K562 (cell line): ENCODE measurements at regions not wholly inside any gene's neighbourhood (a gene's known extent, or its start where the extent isn't known, plus 50 kb on each side); places are given as distances from the start of the nearest gene placed in this dataset.

Experiments
- ATAC-seq: fragments of 200-7000 bp; cut with Tn5 transposase; 3 replicates; pipeline ENCODE4 v1.9.1; 2020; ENCODE audit warnings: moderate library complexity
- BruUV-seq: library from RNA; stranded (reverse); fragments of 400-500 nt; replicated peaks from 2 replicates; lab custom pipeline; 2021; lab: Mats Ljungman, UMichigan
- CTCF ChIA-PET: fragments of 300-600 bp; formaldehyde crosslinking; extraction: SDS; loops from one replicate; lab custom pipeline; 2021; ENCODE audit warnings: low intra/inter-chr PET ratio; lab: Yijun Ruan, JAX
- POLR2A ChIA-PET: fragments of 300-600, 350-650 bp; sonication (Branson Sonifier 250); formaldehyde crosslinking; extraction: SDS; loops from one replicate; lab custom pipeline; 2021; ENCODE audit warnings: antibody characterized with exemption, inconsistent platforms; lab: Yijun Ruan, JAX
- DNase-seq, 4 experiments: peaks; one replicate each; pipeline versions ENCODE4 v3.0.0 to v3.0.0-alpha.2; 2011 to 2018; ENCODE audit warnings: low spot score in 3 of 4, mixed read lengths in 3 of 4; ENCODE audit errors: extremely low read depth in 1 of 4
- FAIRE-seq: peaks from 2 replicates; lab custom pipeline; 2011; peaks lifted over from hg19 to GRCh38; lab: Jason Lieb, UNC
- H2AFZ ChIP-seq: 2 replicates; pipeline ENCODE4 v1.6.0; 2011; ENCODE audit warnings: low read depth, low read length, control low read depth, inconsistent platforms
- H3K27ac ChIP-seq: fragments of 200-600 bp; 3 replicates; pipeline ENCODE4 v1.8.0; 2011; ENCODE audit warnings: low read depth, mild to moderate bottlenecking, control low read depth, inconsistent platforms, low read length, moderate library complexity, mixed read lengths; ENCODE audit errors: extremely low read depth
- H3K27me3 ChIP-seq, 2 experiments: fragments of 300-600 bp in 1 of 2; 2 replicates in 1 of 2; 3 replicates in 1 of 2; pipeline versions ENCODE4 v1.6.0 to v1.8.0; 2011; ENCODE audit warnings: inconsistent platforms in 2 of 2, low read length in 2 of 2, mild to moderate bottlenecking in 1 of 2, mixed read lengths in 1 of 2, moderate library complexity in 1 of 2; ENCODE audit not compliant: control insufficient read depth in 2 of 2, insufficient read depth in 2 of 2
- H3K36me3 ChIP-seq: fragments of 300-600 bp; 3 replicates; pipeline ENCODE4 v1.8.0; 2011; ENCODE audit warnings: mild to moderate bottlenecking, low read length, inconsistent platforms; ENCODE audit not compliant: control insufficient read depth, insufficient read depth
- H3K4me1 ChIP-seq, 2 experiments: fragments of 200-600 bp in 1 of 2; replicated peaks in 1 of 2; 2 replicates in 1 of 2; 3 replicates in 1 of 2; pipeline versions ENCODE4 v1.5.1 to v1.8.0; 2011; ENCODE audit warnings: inconsistent platforms in 2 of 2, low read length in 2 of 2, mild to moderate bottlenecking in 1 of 2, mixed read lengths in 1 of 2, moderate library complexity in 1 of 2; ENCODE audit not compliant: control insufficient read depth in 2 of 2, insufficient read depth in 2 of 2
- H3K4me2 ChIP-seq: 2 replicates; pipeline ENCODE4 v1.6.1; 2011; ENCODE audit warnings: low read length, control low read depth, inconsistent platforms, mixed read lengths; ENCODE audit not compliant: insufficient read depth
- H3K4me3 ChIP-seq: fragments of 200-600 bp; sonication (generic), shearing (Covaris generic); 2 replicates; pipeline ENCODE4 v1.5.1; 2016; ENCODE audit warnings: control low read depth, inconsistent platforms
- H3K79me2 ChIP-seq: fragments of 200-600 bp; 3 replicates; pipeline ENCODE4 v1.8.0; 2011; ENCODE audit warnings: low read length, inconsistent platforms; ENCODE audit not compliant: control insufficient read depth, insufficient read depth
- H3K9ac ChIP-seq, 2 experiments: 2 replicates each; pipeline versions ENCODE4 v1.6.0 to v1.6.1; 2011; ENCODE audit warnings: low read depth in 2 of 2, low read length in 2 of 2, control low read depth in 1 of 2, inconsistent platforms in 1 of 2, mild to moderate bottlenecking in 1 of 2, mixed read lengths in 1 of 2; ENCODE audit not compliant: insufficient read depth in 1 of 2
- H3K9me1 ChIP-seq: one replicate; pipeline ENCODE4 v1.6.0; 2011; ENCODE audit warnings: inconsistent platforms, mild to moderate bottlenecking, low read length, moderate library complexity; ENCODE audit not compliant: control insufficient read depth, insufficient read depth
- H3K9me3 ChIP-seq: replicated peaks from 2 replicates; pipeline ENCODE4 v1.5.1; 2011; ENCODE audit warnings: low read depth, low read length, inconsistent platforms; ENCODE audit not compliant: control insufficient read depth, insufficient read depth
- H4K20me1 ChIP-seq: replicated peaks from 2 replicates; pipeline ENCODE4 v1.6.1; 2011; ENCODE audit warnings: low read length, inconsistent platforms, mixed read lengths; ENCODE audit not compliant: control insufficient read depth, insufficient read depth
- BDP1 ChIP-seq: IDR thresholded peaks from 3 replicates; pipeline ENCODE4 v1.6.1; 2011; ENCODE audit not compliant: insufficient read length, insufficient read depth
- CHD2 ChIP-seq: IDR thresholded peaks from 2 replicates; pipeline ENCODE4 v1.6.1; 2011; ENCODE audit warnings: low read depth, low read length
- ETV6 ChIP-seq, 3 experiments: fragments of 150-350 bp in 1 of 3; sonication (generic) in 1 of 3; formaldehyde crosslinking in 1 of 3; IDR thresholded peaks; 2 replicates each; pipeline versions ENCODE4 v1.6.1 to v1.8.0; 2014 to 2022; ENCODE audit warnings: borderline replicate concordance in 2 of 3, low read depth in 2 of 3, antibody characterized with exemption in 1 of 3, low read length in 1 of 3, mild to moderate bottlenecking in 1 of 3, missing genetic modification reagents in 1 of 3
- HDAC3 ChIP-seq: fragments of 450-650 bp; IDR thresholded peaks from 2 replicates; pipeline ENCODE4 v1.6.1; 2018; ENCODE audit warnings: borderline replicate concordance, mild to moderate bottlenecking, moderate library complexity; ENCODE audit not compliant: partially characterized antibody
- HMGN3 ChIP-seq: IDR thresholded peaks from 2 replicates; pipeline ENCODE4 v1.6.1; 2011; ENCODE audit warnings: borderline replicate concordance, low read depth, mild to moderate bottlenecking, mixed read lengths, low read length; ENCODE audit not compliant: insufficient read length; ENCODE audit errors: extremely low read depth
- IFI16 ChIP-seq: fragments of 250-450 bp; sonication (Bioruptor Pico); IDR thresholded peaks from 2 replicates; pipeline ENCODE4 v2.1.2; 2022; ENCODE audit warnings: mild to moderate bottlenecking, inconsistent platforms
- IRF2 ChIP-seq: sonication (generic); formaldehyde crosslinking; IDR thresholded peaks from 2 replicates; pipeline ENCODE4 v1.8.1; 2022; ENCODE audit warnings: mild to moderate bottlenecking, missing genetic modification reagents
- KDM1A ChIP-seq, 2 experiments: fragments of 450-650 bp; IDR thresholded peaks; 2 replicates each; pipeline ENCODE4 v1.6.1; 2016; ENCODE audit warnings: mild to moderate bottlenecking in 2 of 2
- MTA2 ChIP-seq: fragments of 450-650 bp; IDR thresholded peaks from 2 replicates; pipeline ENCODE4 v1.6.1; 2016; ENCODE audit warnings: low read depth
- NR4A1 ChIP-seq, 2 experiments: fragments of 250-450 bp in 1 of 2; fragments of 450-650 bp in 1 of 2; sonication (Bioruptor Pico) in 1 of 2; IDR thresholded peaks; 2 replicates each; pipeline versions ENCODE4 v1.4.0 to v1.6.1; 2016 to 2020; ENCODE audit warnings: mild to moderate bottlenecking in 2 of 2, missing compliant biosample characterization in 1 of 2, missing genetic modification characterization in 1 of 2, moderate library complexity in 1 of 2
- POLR2AphosphoS5 ChIP-seq: IDR thresholded peaks from 2 replicates; pipeline ENCODE4 v1.6.1; 2011; ENCODE audit warnings: mild to moderate bottlenecking, low read depth, low read length, moderate library complexity; ENCODE audit not compliant: control insufficient read depth, insufficient read depth
- PTRF ChIP-seq: fragments of 450-650 bp; IDR thresholded peaks from 2 replicates; pipeline ENCODE4 v1.6.1; 2016; ENCODE audit warnings: mild to moderate bottlenecking, missing genetic modification characterization, missing compliant biosample characterization
- ZBTB8A ChIP-seq: fragments of 450-650 bp; IDR thresholded peaks from 2 replicates; pipeline ENCODE4 v1.6.1; 2018; ENCODE audit warnings: mild to moderate bottlenecking, moderate library complexity; ENCODE audit not compliant: partially characterized antibody
- ZNF644 ChIP-seq: fragments of 200-800 bp; sonication (Bioruptor generic); IDR thresholded peaks from 2 replicates; pipeline ENCODE4 v1.6.1; 2016; ENCODE audit warnings: low read depth, missing genetic modification characterization, missing compliant biosample characterization
- WGBS: fragments of 100-300 bp; shearing (Covaris generic); methylation state at CpG from one replicate; pipeline ENCODE4 v1.1.6; 2016; ENCODE audit warnings: low coverage, mixed read lengths; ENCODE audit not compliant: insufficient coverage; ENCODE audit errors: missing lambda C conversion rate; 5-methylcytosine and 5-hydroxymethylcytosine counted together
- in situ Hi-C: fragments of 300-500 bp; cut with MboI; formaldehyde crosslinking; loops from 4 replicates; pipeline ENCODE4 v1.15.0; 2018; ENCODE audit warnings: inconsistent platforms, mixed read lengths
- intact Hi-C: fragments of 100-400 bp; cut with micrococcal nuclease; formaldehyde crosslinking; loops from 2 replicates; pipeline ENCODE4 v1.14.2; 2022
- TF ChIP-seq, protein P1 (sequence below), 3 experiments: fragments of 200-800 bp in 1 of 3; sonication (Bioruptor generic) in 1 of 3; sonication (generic) in 1 of 3; formaldehyde crosslinking in 1 of 3; IDR thresholded peaks; 2 replicates each; pipeline versions ENCODE4 v1.6.1 to v1.8.0; 2016 to 2022; ENCODE audit warnings: mild to moderate bottlenecking in 2 of 3, missing compliant biosample characterization in 2 of 3, missing genetic modification characterization in 2 of 3, missing genetic modification reagents in 1 of 3
- TF ChIP-seq, protein P2 (sequence below): fragments of 250-450 bp; sonication (Bioruptor Pico); IDR thresholded peaks from 2 replicates; pipeline ENCODE4 v1.8.0; 2021; ENCODE audit warnings: borderline replicate concordance, mild to moderate bottlenecking, moderate library complexity; ENCODE audit not compliant: poor library complexity, severe bottlenecking
- TF ChIP-seq, protein P3 (sequence below): sonication (generic); formaldehyde crosslinking; IDR thresholded peaks from 2 replicates; pipeline ENCODE4 v1.8.0; 2022; ENCODE audit warnings: missing genetic modification reagents, mild to moderate bottlenecking, borderline replicate concordance

DNA sequence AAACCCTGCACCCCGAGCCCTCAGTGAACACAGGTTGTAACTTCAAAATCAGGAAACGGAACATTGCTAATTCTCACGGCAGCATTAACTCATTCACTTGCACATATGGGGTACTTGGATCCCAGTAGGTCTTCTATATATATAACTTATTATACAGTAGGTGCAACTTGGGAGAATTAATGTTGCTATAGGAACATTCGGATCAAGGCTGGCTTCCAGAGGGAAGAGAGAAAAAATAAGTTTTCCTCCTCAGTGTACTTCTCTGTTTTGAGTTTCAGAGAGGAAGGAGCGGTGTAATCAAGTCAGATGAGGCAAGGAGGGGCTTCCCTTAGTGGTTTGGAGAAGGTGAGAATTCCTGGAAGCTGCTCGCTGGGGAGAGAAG is 90.9 kb upstream of the ZNF507 start (continued):
- TF ChIP-seq KDM1A (IDR thresholded peaks at IDR 0.05) (no peak), ETV6 (IDR thresholded peaks at IDR 0.05; ENCODE audit: borderline replicate concordance in 1 of 2, low read depth in 2 of 2, low read length in 1 of 2) (no peak), ETV6 (CRISPR knock-in tag; IDR thresholded peaks at IDR 0.05; ENCODE audit: borderline replicate concordance) (no peak)

DNA sequence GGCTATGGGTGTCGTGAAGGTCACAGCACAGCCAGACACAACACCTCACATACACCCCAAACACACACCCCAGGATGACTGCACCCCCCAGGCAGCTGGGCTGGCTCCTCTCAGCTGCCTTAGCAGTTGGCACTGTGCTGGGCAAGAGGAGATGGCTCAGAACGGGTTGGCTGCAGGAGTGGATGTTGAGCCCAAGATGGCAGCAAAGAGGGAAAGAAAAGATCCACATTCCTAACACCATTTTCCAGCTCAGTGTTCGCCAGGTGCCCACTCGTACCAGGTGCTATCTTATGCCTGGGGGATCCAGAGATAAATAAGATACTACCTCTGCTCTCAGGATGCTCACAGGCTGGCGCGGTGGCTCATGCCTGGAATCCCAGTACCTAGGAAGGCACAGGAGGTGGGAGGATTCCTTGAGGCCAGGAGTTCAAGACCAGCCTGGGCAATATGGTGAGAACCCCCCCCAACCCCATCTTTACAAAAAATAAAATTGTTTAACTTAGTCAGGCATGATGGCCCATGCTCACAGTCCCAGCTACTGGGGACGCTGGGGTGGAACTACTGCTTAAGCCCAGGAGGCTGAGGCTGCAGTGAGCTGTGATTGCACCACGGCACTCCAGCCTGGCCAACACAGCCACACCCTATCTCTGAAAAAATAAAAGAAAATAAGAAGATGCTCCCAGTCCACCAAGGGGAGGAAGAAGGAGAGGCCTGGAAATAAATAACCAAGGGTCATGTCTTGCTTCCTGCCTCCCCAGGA is 89.7 kb upstream of the ZNF507 start:
- WGBS: 0% methylated on average over 8 of the region's 8 CpGs
- H3K79me2 ChIP-seq: no peaks in the 10 kb centered on the region
- H3K4me1 ChIP-seq: peaks cover 0 to 4% of the 10 kb centered on the region in 2 experiments; a peak in 1 of 5 replicates
- no peak overlapping the region for H3K4me3 ChIP-seq
- no peaks in the 10 kb centered on the region; the same call in none of the 2 replicates for H4K20me1 ChIP-seq
- no TSS peak for BruUV-seq
- H3K4me2 ChIP-seq: no peak overlapping the region
- in situ Hi-C loops: no loop called here
- H2AFZ ChIP-seq: no peak overlapping the region
- ATAC-seq (no peak), DNase-seq (no peak), FAIRE-seq (no peak)
- no peak overlapping the region for H3K9ac ChIP-seq
- H3K36me3 ChIP-seq: no peaks in the 10 kb centered on the region
- ChIA-PET CTCF (no interaction called here), POLR2A (interaction anchor here (0.6 kb wide), 1 partner anchor 1385 kb away, joined by 3 read pairs; no protein-coding TSS in a partner anchor)
- H3K27ac ChIP-seq: no peak overlapping the region
- no peaks in the 10 kb centered on the region for H3K9me3 ChIP-seq
- H3K9me1 ChIP-seq: no peaks in the 10 kb centered on the region
- intact Hi-C loops: no loop called here
- peaks cover 5 to 51% of the 10 kb centered on the region in 2 experiments; a peak in 3 of 5 replicates for H3K27me3 ChIP-seq
- TF ChIP-seq ZNF644 (no peak), HMGN3 (no peak), ZBTB8A (no peak), CHD2 (no peak), BDP1 (no peak), IRF2 (no peak), NR4A1 (CRISPR knock-in tag; IDR thresholded peaks at IDR 0.05) (no peak), NR4A1 (tag; IDR thresholded peaks at IDR 0.05) (no peak), POLR2AphosphoS5 (no peak), HDAC3 (no peak), PTRF (no peak), IFI16 (CRISPR knock-in tag) (no peak), MTA2 (no peak)
- TF ChIP-seq, protein P1, sequence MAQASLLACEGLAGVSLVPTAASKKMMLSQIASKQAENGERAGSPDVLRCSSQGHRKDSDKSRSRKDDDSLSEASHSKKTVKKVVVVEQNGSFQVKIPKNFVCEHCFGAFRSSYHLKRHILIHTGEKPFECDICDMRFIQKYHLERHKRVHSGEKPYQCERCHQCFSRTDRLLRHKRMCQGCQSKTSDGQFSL (CRISPR knock-in tag; IDR thresholded peaks at IDR 0.05): no peak
- TF ChIP-seq, protein P1 (tag; IDR thresholded peaks at IDR 0.05): no peak
- TF ChIP-seq, protein P2, sequence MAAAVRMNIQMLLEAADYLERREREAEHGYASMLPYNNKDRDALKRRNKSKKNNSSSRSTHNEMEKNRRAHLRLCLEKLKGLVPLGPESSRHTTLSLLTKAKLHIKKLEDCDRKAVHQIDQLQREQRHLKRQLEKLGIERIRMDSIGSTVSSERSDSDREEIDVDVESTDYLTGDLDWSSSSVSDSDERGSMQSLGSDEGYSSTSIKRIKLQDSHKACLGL (CRISPR knock-in tag): no peak
- TF ChIP-seq, protein P3, sequence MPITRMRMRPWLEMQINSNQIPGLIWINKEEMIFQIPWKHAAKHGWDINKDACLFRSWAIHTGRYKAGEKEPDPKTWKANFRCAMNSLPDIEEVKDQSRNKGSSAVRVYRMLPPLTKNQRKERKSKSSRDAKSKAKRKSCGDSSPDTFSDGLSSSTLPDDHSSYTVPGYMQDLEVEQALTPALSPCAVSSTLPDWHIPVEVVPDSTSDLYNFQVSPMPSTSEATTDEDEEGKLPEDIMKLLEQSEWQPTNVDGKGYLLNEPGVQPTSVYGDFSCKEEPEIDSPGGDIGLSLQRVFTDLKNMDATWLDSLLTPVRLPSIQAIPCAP: no peak
